C4-2B (cell line): ENCODE measurements at regions not wholly inside any gene's neighbourhood (a gene's known extent, or its start where the extent isn't known, plus 50 kb on each side); places are given as distances from the start of the nearest gene placed in this dataset.

Experiments used
- CTCF ChIP-seq: fragments of 450-650 bp; conservative IDR thresholded peaks from 2 replicates; pipeline ENCODE4 v1.5.1; 2017; ENCODE audit warnings: mild to moderate bottlenecking
- ZFX ChIP-seq: fragments of 450-650 bp; IDR thresholded peaks from 2 replicates; pipeline ENCODE4 v1.6.1; 2017

- TF ChIP-seq CTCF (no peak), ZFX (no peak)
Measured at GRCh38 chr2:145169285-145169684, 649.4 kb upstream of the ZEB2 start.
